ENCODE measurements at regions not wholly inside any gene's neighbourhood (a gene's known extent, or its start where the extent isn't known, plus 50 kb on each side); places are given as distances from the start of the nearest gene placed in this dataset.

- no peak for TF ChIP-seq CTCF (IDR thresholded peaks at IDR 0.05; ENCODE audit: low read depth, low read length, missing control alignments)
- H3K4me3 ChIP-seq (replicated peaks; ENCODE audit: low read depth, low read length), result no peak overlapping the region
These were observed 263.2 kb downstream of the NR2F2 start for GRCh38 chr15:96593735-96594134.

GRCh38 chr15:96595951-96596350 is 265.5 kb downstream of the NR2F2 start:
- no peak for TF ChIP-seq CTCF (IDR thresholded peaks at IDR 0.05; ENCODE audit: low read depth, low read length, missing control alignments)
- no peak overlapping the region for H3K4me3 ChIP-seq (replicated peaks; ENCODE audit: low read depth, low read length)
- DNase-seq (ENCODE audit: extremely low read depth, low read depth), result no peak

More at GRCh38 chr15:96593735-96594134, 263.2 kb downstream of the NR2F2 start:
- DNase-seq (ENCODE audit: extremely low read depth, low read depth), result no peak

- TF ChIP-seq CTCF (IDR thresholded peaks at IDR 0.05; ENCODE audit: low read depth, low read length, missing control alignments), result no peak
- DNase-seq (ENCODE audit: extremely low read depth, low read depth), result no peak
- H3K4me3 ChIP-seq (replicated peaks; ENCODE audit: low read depth, low read length), result no peak overlapping the region
These were observed 268.0 kb downstream of the NR2F2 start for GRCh38 chr15:96598514-96598913.

GRCh38 chr15:96599268-96599667 is 268.8 kb downstream of the NR2F2 start:
- H3K4me3 ChIP-seq (replicated peaks; ENCODE audit: low read depth, low read length), result no peak overlapping the region
- TF ChIP-seq CTCF (IDR thresholded peaks at IDR 0.05; ENCODE audit: low read depth, low read length, missing control alignments), result no peak
- DNase-seq (ENCODE audit: extremely low read depth, low read depth), result no peak

- TF ChIP-seq CTCF (IDR thresholded peaks at IDR 0.05; ENCODE audit: low read depth, low read length, missing control alignments), result no peak
- H3K4me3 ChIP-seq (replicated peaks; ENCODE audit: low read depth, low read length), result no peak overlapping the region
- no peak for DNase-seq (ENCODE audit: extremely low read depth, low read depth)
These were observed 269.9 kb downstream of the NR2F2 start for GRCh38 chr15:96600350-96600749.

GRCh38 chr15:96606617-96607016 is 276.1 kb downstream of the NR2F2 start:
- TF ChIP-seq CTCF (IDR thresholded peaks at IDR 0.05; ENCODE audit: low read depth, low read length, missing control alignments), result no peak
- no peak for DNase-seq (ENCODE audit: extremely low read depth, low read depth)
- H3K4me3 ChIP-seq (replicated peaks; ENCODE audit: low read depth, low read length), result no peak overlapping the region

- no peak for DNase-seq (ENCODE audit: extremely low read depth, low read depth)
- TF ChIP-seq CTCF (IDR thresholded peaks at IDR 0.05; ENCODE audit: low read depth, low read length, missing control alignments), result no peak
- no peak overlapping the region for H3K4me3 ChIP-seq (replicated peaks; ENCODE audit: low read depth, low read length)
These were observed 280.3 kb downstream of the NR2F2 start for GRCh38 chr15:96610757-96611156.

Data from HFF-Myc (cell line).